ENCODE measurements at regions not wholly inside any gene's neighbourhood (a gene's known extent, or its start where the extent isn't known, plus 50 kb on each side); places are given as distances from the start of the nearest gene placed in this dataset.

DNA sequence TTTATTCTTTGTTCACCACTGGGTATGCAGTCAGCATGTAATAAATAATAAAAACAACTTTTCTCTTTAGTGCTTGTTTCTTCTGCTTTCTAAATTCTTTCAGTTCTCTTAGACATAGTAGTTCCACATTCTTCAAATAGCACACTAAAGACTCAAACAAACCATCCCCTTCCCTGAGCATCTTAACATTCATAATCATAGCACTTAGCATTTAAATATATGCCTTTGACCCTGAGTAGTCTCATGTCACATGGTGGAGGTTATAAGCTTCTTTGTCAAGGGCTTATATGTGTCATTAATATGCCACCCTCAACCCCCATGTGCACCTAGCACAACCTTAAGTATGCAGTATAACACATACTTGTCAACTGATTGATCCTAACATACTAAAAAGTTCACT, 212.7 kb downstream of the PHLDA1 start:
- no peak for TF ChIP-seq POLR2AphosphoS5 (IDR thresholded peaks at IDR 0.05; ENCODE audit: low read depth, low read length)
- TF ChIP-seq SIN3A (IDR thresholded peaks at IDR 0.05; ENCODE audit: borderline replicate concordance, insufficient read depth, low read length): no peak
- TF ChIP-seq, protein P1, sequence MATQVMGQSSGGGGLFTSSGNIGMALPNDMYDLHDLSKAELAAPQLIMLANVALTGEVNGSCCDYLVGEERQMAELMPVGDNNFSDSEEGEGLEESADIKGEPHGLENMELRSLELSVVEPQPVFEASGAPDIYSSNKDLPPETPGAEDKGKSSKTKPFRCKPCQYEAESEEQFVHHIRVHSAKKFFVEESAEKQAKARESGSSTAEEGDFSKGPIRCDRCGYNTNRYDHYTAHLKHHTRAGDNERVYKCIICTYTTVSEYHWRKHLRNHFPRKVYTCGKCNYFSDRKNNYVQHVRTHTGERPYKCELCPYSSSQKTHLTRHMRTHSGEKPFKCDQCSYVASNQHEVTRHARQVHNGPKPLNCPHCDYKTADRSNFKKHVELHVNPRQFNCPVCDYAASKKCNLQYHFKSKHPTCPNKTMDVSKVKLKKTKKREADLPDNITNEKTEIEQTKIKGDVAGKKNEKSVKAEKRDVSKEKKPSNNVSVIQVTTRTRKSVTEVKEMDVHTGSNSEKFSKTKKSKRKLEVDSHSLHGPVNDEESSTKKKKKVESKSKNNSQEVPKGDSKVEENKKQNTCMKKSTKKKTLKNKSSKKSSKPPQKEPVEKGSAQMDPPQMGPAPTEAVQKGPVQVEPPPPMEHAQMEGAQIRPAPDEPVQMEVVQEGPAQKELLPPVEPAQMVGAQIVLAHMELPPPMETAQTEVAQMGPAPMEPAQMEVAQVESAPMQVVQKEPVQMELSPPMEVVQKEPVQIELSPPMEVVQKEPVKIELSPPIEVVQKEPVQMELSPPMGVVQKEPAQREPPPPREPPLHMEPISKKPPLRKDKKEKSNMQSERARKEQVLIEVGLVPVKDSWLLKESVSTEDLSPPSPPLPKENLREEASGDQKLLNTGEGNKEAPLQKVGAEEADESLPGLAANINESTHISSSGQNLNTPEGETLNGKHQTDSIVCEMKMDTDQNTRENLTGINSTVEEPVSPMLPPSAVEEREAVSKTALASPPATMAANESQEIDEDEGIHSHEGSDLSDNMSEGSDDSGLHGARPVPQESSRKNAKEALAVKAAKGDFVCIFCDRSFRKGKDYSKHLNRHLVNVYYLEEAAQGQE (IDR thresholded peaks at IDR 0.05; ENCODE audit: insufficient read depth in 1 of 2, low read depth in 2 of 2, low read length in 2 of 2): no peak
- no peak for TF ChIP-seq FOXP2 (optimal IDR thresholded peaks at IDR 0.05; ENCODE audit: borderline replicate concordance, extremely low read depth, extremely low read length, insufficient read depth)
- no peak for TF ChIP-seq TAF1 (IDR thresholded peaks at IDR 0.05; ENCODE audit: borderline replicate concordance, insufficient read depth, low read length)

Data from PFSK-1 (cell line).